Gastroesophageal sphincter (tissue), 3 donors: ENCODE measurements at regions not wholly inside any gene's neighbourhood (a gene's known extent, or its start where the extent isn't known, plus 50 kb on each side); places are given as distances from the start of the nearest gene placed in this dataset.

ENCODE experiments used
- CTCF ChIP-seq, 4 experiments: fragments of 200-600 bp in 2 of 4; fragments of 450-650 bp in 2 of 4; sonication (generic) in 1 of 4; IDR thresholded peaks; one replicate each; pipeline ENCODE4 v1.5.1; 2017 to 2019; ENCODE audit warnings: antibody characterized with exemption in 4 of 4, mild to moderate bottlenecking in 2 of 4, moderate library complexity in 2 of 4
- POLR2A ChIP-seq, 2 donors: fragments of 450-650 bp; IDR thresholded peaks; one replicate each; pipeline ENCODE4 v1.6.1; 2017; ENCODE audit warnings: antibody characterized with exemption in 2 of 2, mild to moderate bottlenecking in 2 of 2, moderate library complexity in 1 of 2
- POLR2AphosphoS5 ChIP-seq: sonication (generic); formaldehyde crosslinking; IDR thresholded peaks from one replicate; pipeline ENCODE4 v1.6.1; 2017; ENCODE audit warnings: antibody characterized with exemption

- TF ChIP-seq CTCF (IDR thresholded peaks at IDR 0.05) (no peak), POLR2A (IDR thresholded peaks at IDR 0.05) (no peak), POLR2AphosphoS5 (no peak)
Measured at GRCh38 chr2:7983451-7983850, 698.4 kb upstream of the ID2 start.
